GM23248 (cell line): ENCODE measurements at regions not wholly inside any gene's neighbourhood (a gene's known extent, or its start where the extent isn't known, plus 50 kb on each side); places are given as distances from the start of the nearest gene placed in this dataset.

Experiments
- EZH2 ChIP-seq: fragments of 200-600 bp; sonication (generic); IDR thresholded peaks from 2 replicates; pipeline ENCODE4 v1.6.1; 2018; ENCODE audit warnings: antibody characterized with exemption, mild to moderate bottlenecking; ENCODE audit not compliant: insufficient read depth, poor library complexity, severe bottlenecking
- EZH2phosphoT487 ChIP-seq: fragments of 200-600 bp; sonication (generic); IDR thresholded peaks from 2 replicates; pipeline ENCODE4 v1.6.1; 2018; ENCODE audit warnings: antibody characterized with exemption, moderate library complexity, mild to moderate bottlenecking, low read depth; ENCODE audit not compliant: insufficient read depth

DNA sequence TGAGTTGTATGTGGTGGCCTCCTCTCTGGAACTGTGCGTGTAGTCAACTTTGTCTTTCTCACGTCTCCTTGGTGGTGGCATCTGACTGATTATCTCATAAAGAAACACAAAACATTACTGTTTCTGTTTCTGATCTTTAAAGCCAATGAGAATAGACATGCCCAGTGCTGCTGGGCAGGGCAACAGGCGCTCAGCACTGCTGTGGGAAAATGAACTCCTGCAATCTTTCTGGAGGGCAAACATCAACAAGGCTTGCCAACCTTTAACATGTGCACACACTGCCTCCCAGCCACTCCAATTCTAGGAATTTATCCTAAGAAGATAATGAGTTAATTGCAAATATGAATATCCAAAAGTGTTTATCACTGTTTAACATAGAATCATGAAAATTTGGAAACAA lies 106.3 kb upstream of the CD93 start:
- TF ChIP-seq EZH2 (no peak), EZH2phosphoT487 (no peak)
